HEK293 (cell line): ENCODE measurements at regions not wholly inside any gene's neighbourhood (a gene's known extent, or its start where the extent isn't known, plus 50 kb on each side); places are given as distances from the start of the nearest gene placed in this dataset.

Experiments
- CTCF ChIA-PET: fragments of 350-600 bp; formaldehyde crosslinking; extraction: SDS; loops from one replicate; lab custom pipeline; 2021; ENCODE audit warnings: antibody characterized with exemption; lab: Yijun Ruan, JAX
- POLR2A ChIA-PET: fragments of 300-600 bp; formaldehyde crosslinking; extraction: SDS; loops from one replicate; lab custom pipeline; 2020; ENCODE audit warnings: antibody characterized with exemption, inconsistent platforms; lab: Yijun Ruan, JAX
- H3K27ac ChIP-seq: fragments of 200-500 bp; sonication (Bioruptor generic); 2 replicates; pipeline ENCODE4 v1.5.1; 2014; ENCODE audit warnings: low read depth, low read length, control low read depth, inconsistent platforms; ENCODE audit errors: extremely low read depth
- H3K36me3 ChIP-seq, 2 experiments: fragments of 200-500 bp in 1 of 2; sonication (Bioruptor generic) in 1 of 2; 1 replicate in 1 of 2; 2 replicates in 1 of 2; pipeline ENCODE4 v1.5.1; 2014 to 2017; ENCODE audit warnings: inconsistent platforms in 2 of 2, low read length in 2 of 2; ENCODE audit not compliant: control insufficient read depth in 2 of 2, insufficient read depth in 1 of 2
- H3K4me1 ChIP-seq: fragments of 200-500 bp; sonication (Bioruptor generic); 2 replicates; pipeline ENCODE4 v1.5.1; 2014; ENCODE audit warnings: mild to moderate bottlenecking, low read length, inconsistent platforms; ENCODE audit not compliant: control insufficient read depth, insufficient read depth
- H3K4me3 ChIP-seq: 2 replicates; pipeline ENCODE4 v1.5.1; 2011; ENCODE audit warnings: low read depth, mild to moderate bottlenecking, control low read depth, low read length, moderate library complexity
- H3K9me3 ChIP-seq: fragments of 200-500 bp; sonication (Bioruptor generic); 2 replicates; pipeline ENCODE4 v1.5.1; 2014; ENCODE audit warnings: low read depth, low read length, inconsistent platforms; ENCODE audit not compliant: control insufficient read depth, insufficient read depth
- EGR2 ChIP-seq: fragments of 450-650 bp; formaldehyde crosslinking; IDR thresholded peaks from 2 replicates; pipeline ENCODE4 v1.5.1; 2016; ENCODE audit warnings: low read depth, missing biosample characterization, missing genetic modification characterization
- KLF8 ChIP-seq: fragments of 450-650 bp; formaldehyde crosslinking; IDR thresholded peaks from 2 replicates; pipeline ENCODE4 v1.5.1; 2016; ENCODE audit warnings: missing biosample characterization, missing genetic modification characterization
- SP3 ChIP-seq: fragments of 450-650 bp; formaldehyde crosslinking; IDR thresholded peaks from 2 replicates; pipeline ENCODE4 v1.5.1; 2016; ENCODE audit warnings: missing biosample characterization, missing genetic modification characterization
- WT1 ChIP-seq: fragments of 450-650 bp; formaldehyde crosslinking; IDR thresholded peaks from 2 replicates; pipeline ENCODE4 v1.5.1; 2016; ENCODE audit warnings: missing biosample characterization, missing genetic modification characterization
- ZBTB17 ChIP-seq: fragments of 450-650 bp; formaldehyde crosslinking; IDR thresholded peaks from 2 replicates; pipeline ENCODE4 v1.5.1; 2016; ENCODE audit warnings: missing biosample characterization, missing genetic modification characterization
- ZEB2 ChIP-seq: fragments of 450-650 bp; formaldehyde crosslinking; IDR thresholded peaks from 2 replicates; pipeline ENCODE4 v1.5.1; 2016; ENCODE audit warnings: missing biosample characterization, missing genetic modification characterization
- ZFHX2 ChIP-seq: fragments of 450-650 bp; formaldehyde crosslinking; conservative IDR thresholded peaks from 2 replicates; pipeline ENCODE4 v1.5.1; 2016; ENCODE audit warnings: missing biosample characterization, missing genetic modification characterization
- ZNF10 ChIP-seq: fragments of 450-650 bp; formaldehyde crosslinking; IDR thresholded peaks from 2 replicates; pipeline ENCODE4 v1.5.1; 2017; ENCODE audit warnings: missing biosample characterization, missing genetic modification characterization
- ZNF138 ChIP-seq: fragments of 450-650 bp; formaldehyde crosslinking; IDR thresholded peaks from 2 replicates; pipeline ENCODE4 v1.5.1; 2016; ENCODE audit warnings: missing biosample characterization, missing genetic modification characterization, borderline replicate concordance
- ZNF19 ChIP-seq: fragments of 450-650 bp; formaldehyde crosslinking; IDR thresholded peaks from 2 replicates; pipeline ENCODE4; 2016; ENCODE audit warnings: missing biosample characterization, missing genetic modification characterization, low read depth
- ZNF23 ChIP-seq: fragments of 450-650 bp; formaldehyde crosslinking; IDR thresholded peaks from 2 replicates; pipeline ENCODE4 v1.5.1; 2016; ENCODE audit warnings: missing biosample characterization, missing genetic modification characterization, borderline replicate concordance
- ZNF404 ChIP-seq: fragments of 450-650 bp; formaldehyde crosslinking; IDR thresholded peaks from 2 replicates; pipeline ENCODE4 v1.5.1; 2017; ENCODE audit warnings: missing biosample characterization, missing genetic modification characterization
- ZNF501 ChIP-seq: fragments of 450-650 bp; formaldehyde crosslinking; IDR thresholded peaks from 2 replicates; pipeline ENCODE4 v1.5.1; 2016; ENCODE audit warnings: missing biosample characterization, missing genetic modification characterization
- ZNF629 ChIP-seq: fragments of 450-650 bp; formaldehyde crosslinking; IDR thresholded peaks from 2 replicates; pipeline ENCODE4 v1.5.1; 2017; ENCODE audit warnings: missing biosample characterization, missing genetic modification characterization
- TF ChIP-seq, protein P1 (sequence below): fragments of 450-650 bp; formaldehyde crosslinking; IDR thresholded peaks from 2 replicates; pipeline ENCODE4 v1.5.1; 2017; ENCODE audit warnings: missing biosample characterization, missing genetic modification characterization
- TF ChIP-seq, protein P2 (sequence below): fragments of 450-650 bp; formaldehyde crosslinking; IDR thresholded peaks from 2 replicates; pipeline ENCODE4 v1.5.1; 2016; ENCODE audit warnings: missing biosample characterization, missing genetic modification characterization
- TF ChIP-seq, protein P3 (sequence below): fragments of 450-650 bp; formaldehyde crosslinking; conservative IDR thresholded peaks from 2 replicates; pipeline ENCODE4 v1.5.1; 2016; ENCODE audit warnings: low read depth, missing biosample characterization, missing genetic modification characterization
- TF ChIP-seq, protein P4 (sequence below): fragments of 450-650 bp; formaldehyde crosslinking; IDR thresholded peaks from 2 replicates; pipeline ENCODE4 v1.5.1; 2016; ENCODE audit warnings: missing biosample characterization, missing genetic modification characterization
- TF ChIP-seq, protein P5 (sequence below): fragments of 450-650 bp; formaldehyde crosslinking; IDR thresholded peaks from 2 replicates; pipeline ENCODE4 v1.5.1; 2016; ENCODE audit warnings: missing biosample characterization, missing genetic modification characterization

DNA sequence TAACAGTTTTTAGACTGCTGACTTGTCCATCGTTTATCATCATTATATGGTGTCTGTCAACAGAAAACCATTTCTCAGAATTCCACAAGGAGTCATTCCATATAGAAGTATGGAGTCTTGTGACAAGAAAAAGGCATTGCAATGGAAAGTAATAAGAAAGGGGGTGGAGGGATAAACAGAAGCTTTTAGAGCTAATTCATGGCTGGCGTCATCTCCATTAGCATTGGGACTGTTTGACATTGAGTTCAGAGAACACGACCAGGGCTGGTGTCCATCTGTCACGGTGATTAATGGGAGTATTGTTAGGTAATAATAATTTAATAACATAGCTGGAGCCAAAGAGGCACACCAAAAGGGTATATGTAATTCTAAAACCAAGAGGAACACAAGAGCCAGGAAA is 101.9 kb upstream of the SFRP2 start (continued):
- TF ChIP-seq, protein P1, sequence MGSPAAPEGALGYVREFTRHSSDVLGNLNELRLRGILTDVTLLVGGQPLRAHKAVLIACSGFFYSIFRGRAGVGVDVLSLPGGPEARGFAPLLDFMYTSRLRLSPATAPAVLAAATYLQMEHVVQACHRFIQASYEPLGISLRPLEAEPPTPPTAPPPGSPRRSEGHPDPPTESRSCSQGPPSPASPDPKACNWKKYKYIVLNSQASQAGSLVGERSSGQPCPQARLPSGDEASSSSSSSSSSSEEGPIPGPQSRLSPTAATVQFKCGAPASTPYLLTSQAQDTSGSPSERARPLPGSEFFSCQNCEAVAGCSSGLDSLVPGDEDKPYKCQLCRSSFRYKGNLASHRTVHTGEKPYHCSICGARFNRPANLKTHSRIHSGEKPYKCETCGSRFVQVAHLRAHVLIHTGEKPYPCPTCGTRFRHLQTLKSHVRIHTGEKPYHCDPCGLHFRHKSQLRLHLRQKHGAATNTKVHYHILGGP (tag by site-specific recombination) = no peak
- TF ChIP-seq ZEB2 (tag by site-specific recombination) = no peak
- no peak for TF ChIP-seq ZNF404 (tag by site-specific recombination)
- TF ChIP-seq, protein P2, sequence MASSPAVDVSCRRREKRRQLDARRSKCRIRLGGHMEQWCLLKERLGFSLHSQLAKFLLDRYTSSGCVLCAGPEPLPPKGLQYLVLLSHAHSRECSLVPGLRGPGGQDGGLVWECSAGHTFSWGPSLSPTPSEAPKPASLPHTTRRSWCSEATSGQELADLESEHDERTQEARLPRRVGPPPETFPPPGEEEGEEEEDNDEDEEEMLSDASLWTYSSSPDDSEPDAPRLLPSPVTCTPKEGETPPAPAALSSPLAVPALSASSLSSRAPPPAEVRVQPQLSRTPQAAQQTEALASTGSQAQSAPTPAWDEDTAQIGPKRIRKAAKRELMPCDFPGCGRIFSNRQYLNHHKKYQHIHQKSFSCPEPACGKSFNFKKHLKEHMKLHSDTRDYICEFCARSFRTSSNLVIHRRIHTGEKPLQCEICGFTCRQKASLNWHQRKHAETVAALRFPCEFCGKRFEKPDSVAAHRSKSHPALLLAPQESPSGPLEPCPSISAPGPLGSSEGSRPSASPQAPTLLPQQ (tag by site-specific recombination) = no peak

DNA sequence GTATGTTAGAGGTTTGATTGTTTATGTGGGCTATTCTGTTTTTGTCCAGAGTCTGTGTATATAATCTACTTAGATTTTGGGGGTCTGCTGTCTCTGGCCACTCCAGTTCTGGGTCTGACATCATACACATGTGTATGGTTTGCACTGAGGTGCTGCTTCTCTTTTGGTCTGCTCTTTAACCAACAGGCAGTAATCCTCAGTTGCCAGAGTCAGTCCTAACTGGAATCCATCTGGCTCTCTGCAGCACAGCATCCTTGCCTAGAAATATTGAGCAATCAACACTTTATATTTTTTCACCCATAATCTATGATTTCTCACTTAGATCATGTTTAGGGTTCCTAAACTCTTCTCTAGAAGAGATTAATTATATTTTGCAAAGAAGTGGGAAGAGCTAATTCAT is 98.3 kb upstream of the SFRP2 start:
- H3K27ac ChIP-seq = no peak overlapping the region
- H3K4me3 ChIP-seq = no peak overlapping the region
- no peaks in the 10 kb centered on the region for H3K4me1 ChIP-seq
- CTCF ChIA-PET = no interaction called here
- no peaks in the 10 kb centered on the region for H3K36me3 ChIP-seq
- TF ChIP-seq SP3 (no peak), ZNF10 (tag by site-specific recombination) (no peak), ZNF23 (no peak), EGR2 (tag by site-specific recombination) (no peak), ZNF501 (tag by site-specific recombination) (no peak), KLF8 (tag by site-specific recombination) (no peak), ZFHX2 (tag by site-specific recombination) (no peak), ZNF629 (no peak), ZBTB17 (tag by site-specific recombination) (no peak), WT1 (tag by site-specific recombination) (no peak), ZNF138 (no peak), ZNF19 (tag by site-specific recombination) (no peak)
- TF ChIP-seq, protein P3, sequence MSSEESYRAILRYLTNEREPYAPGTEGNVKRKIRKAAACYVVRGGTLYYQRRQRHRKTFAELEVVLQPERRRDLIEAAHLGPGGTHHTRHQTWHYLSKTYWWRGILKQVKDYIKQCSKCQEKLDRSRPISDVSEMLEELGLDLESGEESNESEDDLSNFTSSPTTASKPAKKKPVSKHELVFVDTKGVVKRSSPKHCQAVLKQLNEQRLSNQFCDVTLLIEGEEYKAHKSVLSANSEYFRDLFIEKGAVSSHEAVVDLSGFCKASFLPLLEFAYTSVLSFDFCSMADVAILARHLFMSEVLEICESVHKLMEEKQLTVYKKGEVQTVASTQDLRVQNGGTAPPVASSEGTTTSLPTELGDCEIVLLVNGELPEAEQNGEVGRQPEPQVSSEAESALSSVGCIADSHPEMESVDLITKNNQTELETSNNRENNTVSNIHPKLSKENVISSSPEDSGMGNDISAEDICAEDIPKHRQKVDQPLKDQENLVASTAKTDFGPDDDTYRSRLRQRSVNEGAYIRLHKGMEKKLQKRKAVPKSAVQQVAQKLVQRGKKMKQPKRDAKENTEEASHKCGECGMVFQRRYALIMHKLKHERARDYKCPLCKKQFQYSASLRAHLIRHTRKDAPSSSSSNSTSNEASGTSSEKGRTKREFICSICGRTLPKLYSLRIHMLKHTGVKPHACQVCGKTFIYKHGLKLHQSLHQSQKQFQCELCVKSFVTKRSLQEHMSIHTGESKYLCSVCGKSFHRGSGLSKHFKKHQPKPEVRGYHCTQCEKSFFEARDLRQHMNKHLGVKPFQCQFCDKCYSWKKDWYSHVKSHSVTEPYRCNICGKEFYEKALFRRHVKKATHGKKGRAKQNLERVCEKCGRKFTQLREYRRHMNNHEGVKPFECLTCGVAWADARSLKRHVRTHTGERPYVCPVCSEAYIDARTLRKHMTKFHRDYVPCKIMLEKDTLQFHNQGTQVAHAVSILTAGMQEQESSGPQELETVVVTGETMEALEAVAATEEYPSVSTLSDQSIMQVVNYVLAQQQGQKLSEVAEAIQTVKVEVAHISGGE (tag by site-specific recombination) = no peak
- TF ChIP-seq, protein P4, sequence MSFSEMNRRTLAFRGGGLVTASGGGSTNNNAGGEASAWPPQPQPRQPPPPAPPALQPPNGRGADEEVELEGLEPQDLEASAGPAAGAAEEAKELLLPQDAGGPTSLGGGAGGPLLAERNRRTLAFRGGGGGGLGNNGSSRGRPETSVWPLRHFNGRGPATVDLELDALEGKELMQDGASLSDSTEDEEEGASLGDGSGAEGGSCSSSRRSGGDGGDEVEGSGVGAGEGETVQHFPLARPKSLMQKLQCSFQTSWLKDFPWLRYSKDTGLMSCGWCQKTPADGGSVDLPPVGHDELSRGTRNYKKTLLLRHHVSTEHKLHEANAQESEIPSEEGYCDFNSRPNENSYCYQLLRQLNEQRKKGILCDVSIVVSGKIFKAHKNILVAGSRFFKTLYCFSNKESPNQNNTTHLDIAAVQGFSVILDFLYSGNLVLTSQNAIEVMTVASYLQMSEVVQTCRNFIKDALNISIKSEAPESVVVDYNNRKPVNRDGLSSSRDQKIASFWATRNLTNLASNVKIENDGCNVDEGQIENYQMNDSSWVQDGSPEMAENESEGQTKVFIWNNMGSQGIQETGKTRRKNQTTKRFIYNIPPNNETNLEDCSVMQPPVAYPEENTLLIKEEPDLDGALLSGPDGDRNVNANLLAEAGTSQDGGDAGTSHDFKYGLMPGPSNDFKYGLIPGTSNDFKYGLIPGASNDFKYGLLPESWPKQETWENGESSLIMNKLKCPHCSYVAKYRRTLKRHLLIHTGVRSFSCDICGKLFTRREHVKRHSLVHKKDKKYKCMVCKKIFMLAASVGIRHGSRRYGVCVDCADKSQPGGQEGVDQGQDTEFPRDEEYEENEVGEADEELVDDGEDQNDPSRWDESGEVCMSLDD (tag by site-specific recombination) = no peak
- TF ChIP-seq, protein P5, sequence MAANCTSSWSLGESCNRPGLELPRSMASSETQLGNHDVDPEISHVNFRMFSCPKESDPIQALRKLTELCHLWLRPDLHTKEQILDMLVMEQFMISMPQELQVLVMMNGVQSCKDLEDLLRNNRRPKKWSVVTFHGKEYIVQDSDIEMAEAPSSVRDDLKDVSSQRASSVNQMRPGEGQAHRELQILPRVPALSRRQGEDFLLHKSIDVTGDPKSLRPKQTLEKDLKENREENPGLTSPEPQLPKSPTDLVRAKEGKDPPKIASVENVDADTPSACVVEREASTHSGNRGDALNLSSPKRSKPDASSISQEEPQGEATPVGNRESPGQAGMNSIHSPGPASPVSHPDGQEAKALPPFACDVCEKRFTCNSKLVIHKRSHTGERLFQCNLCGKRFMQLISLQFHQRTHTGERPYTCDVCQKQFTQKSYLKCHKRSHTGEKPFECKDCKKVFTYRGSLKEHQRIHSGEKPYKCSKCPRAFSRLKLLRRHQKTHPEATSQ (tag by site-specific recombination) = no peak
- no peaks in the 10 kb centered on the region for H3K9me3 ChIP-seq
- POLR2A ChIA-PET = no interaction called here
